SK-N-SH (cell line): ENCODE measurements at regions not wholly inside any gene's neighbourhood (a gene's known extent, or its start where the extent isn't known, plus 50 kb on each side); places are given as distances from the start of the nearest gene placed in this dataset.

Source experiments
- CTCF ChIP-seq: fragments of 200-600 bp; sonication (generic); IDR thresholded peaks from 2 replicates; pipeline ENCODE4 v1.6.1; 2017; ENCODE audit warnings: antibody characterized with exemption, mild to moderate bottlenecking, moderate library complexity
- EZH2phosphoT487 ChIP-seq: fragments of 200-600 bp; sonication (generic); IDR thresholded peaks from 2 replicates; pipeline ENCODE4 v1.6.1; 2017; ENCODE audit warnings: low read depth, mixed run types, mild to moderate bottlenecking, antibody characterized with exemption, moderate library complexity, borderline replicate concordance
- FOSL2 ChIP-seq: IDR thresholded peaks from 2 replicates; pipeline ENCODE4 v1.4.0; 2012; ENCODE audit warnings: low read depth, mild to moderate bottlenecking, moderate library complexity, borderline replicate concordance
- JUND ChIP-seq: IDR thresholded peaks from 2 replicates; pipeline ENCODE4 v1.4.0; 2012
- MAX ChIP-seq: IDR thresholded peaks from 2 replicates; pipeline ENCODE4 v1.4.0; 2012; ENCODE audit warnings: low read depth
- NRF1 ChIP-seq: IDR thresholded peaks from 2 replicates; pipeline ENCODE4 v1.6.1; 2012; ENCODE audit warnings: low read depth, mild to moderate bottlenecking, low read length
- REST ChIP-seq: IDR thresholded peaks from 2 replicates; pipeline ENCODE4 v1.6.1; 2012; ENCODE audit warnings: mild to moderate bottlenecking, low read depth, low read length, moderate library complexity
- RFX5 ChIP-seq: IDR thresholded peaks from 2 replicates; pipeline ENCODE4 v1.6.1; 2012; ENCODE audit warnings: mild to moderate bottlenecking, improper control_type of control experiment, low read length
- RXRA ChIP-seq: IDR thresholded peaks from 2 replicates; pipeline ENCODE4 v1.4.0; 2012; ENCODE audit warnings: low read depth, mild to moderate bottlenecking, borderline replicate concordance
- TAF1 ChIP-seq: IDR thresholded peaks from 2 replicates; pipeline ENCODE4 v1.6.1; 2012; ENCODE audit warnings: low read depth, mild to moderate bottlenecking, low read length, moderate library complexity, borderline replicate concordance
- USF2 ChIP-seq: fragments of 150-350 bp; IDR thresholded peaks from 2 replicates; pipeline ENCODE4 v1.6.1; 2017; ENCODE audit warnings: antibody characterized with exemption, low read length, low read depth, borderline replicate concordance
- YY1 ChIP-seq: IDR thresholded peaks from 2 replicates; pipeline ENCODE4 v1.4.0; 2012; ENCODE audit warnings: low read depth, mild to moderate bottlenecking
- ZBTB33 ChIP-seq: IDR thresholded peaks from 2 replicates; pipeline ENCODE4 v1.4.0; 2012; ENCODE audit warnings: low read depth, borderline replicate concordance

GRCh38 chr12:61902403-61902802 lies 357.8 kb upstream of the USP15 start:
- TF ChIP-seq CTCF = no peak
- no peak for TF ChIP-seq USF2
- TF ChIP-seq NRF1 = no peak
- no peak for TF ChIP-seq ZBTB33
- TF ChIP-seq RXRA = no peak
- no peak for TF ChIP-seq REST
- no peak for TF ChIP-seq EZH2phosphoT487
- TF ChIP-seq RFX5 = no peak
- no peak for TF ChIP-seq MAX
- TF ChIP-seq JUND = no peak
- TF ChIP-seq TAF1 = no peak
- TF ChIP-seq FOSL2 = no peak
- no peak for TF ChIP-seq YY1
